ENCODE measurements at regions not wholly inside any gene's neighbourhood (a gene's known extent, or its start where the extent isn't known, plus 50 kb on each side); places are given as distances from the start of the nearest gene placed in this dataset.

GRCh38 chr3:118823626-118824025 lies 211.0 kb downstream of the IGSF11 start:
- TF ChIP-seq POLR2A (IDR thresholded peaks at IDR 0.05) = no peak
- no peak for TF ChIP-seq CTCF (IDR thresholded peaks at IDR 0.05)

Data from right lobe of liver (tissue), 4 donors.